ENCODE measurements at regions not wholly inside any gene's neighbourhood (a gene's known extent, or its start where the extent isn't known, plus 50 kb on each side); places are given as distances from the start of the nearest gene placed in this dataset.

- no peak overlapping the region for H3K27ac ChIP-seq (ENCODE audit: extremely low read depth, low read depth, low read length)
- H3K79me2 ChIP-seq (ENCODE audit: control insufficient read depth, insufficient read depth, low read length) = no peaks in the 10 kb centered on the region
- no peak overlapping the region for H3K4me2 ChIP-seq (ENCODE audit: insufficient read depth, low read length)
- no peak for FAIRE-seq
- POLR2A ChIA-PET = interaction anchor here (0.8 kb wide), 1 partner anchor 275 kb away, joined by 4 read pairs; no protein-coding TSS in a partner anchor
- no peaks in the 10 kb centered on the region for H3K36me3 ChIP-seq (ENCODE audit: control insufficient read depth, insufficient read depth, low read length)
- no peaks in the 10 kb centered on the region for H3K9me3 ChIP-seq (replicated peaks; ENCODE audit: control insufficient read depth, insufficient read depth, low read depth, low read length)
- no peak for TF ChIP-seq PHB (CRISPR knock-in tag; IDR thresholded peaks at IDR 0.05)
- no peak for TF ChIP-seq MAFF (IDR thresholded peaks at IDR 0.05; ENCODE audit: low read length)
- no peak for TF ChIP-seq SIX5 (IDR thresholded peaks at IDR 0.05; ENCODE audit: borderline replicate concordance in 1 of 2, insufficient read depth in 1 of 2, low read depth in 1 of 2, low read length in 2 of 2)
- no peak for TF ChIP-seq BHLHE40 (IDR thresholded peaks at IDR 0.05; ENCODE audit: low read length)
- TF ChIP-seq HNRNPUL1 (IDR thresholded peaks at IDR 0.05; ENCODE audit: low read length) = no peak
- H3K9me1 ChIP-seq (ENCODE audit: control insufficient read depth, insufficient read depth, low read length) = no peaks in the 10 kb centered on the region
- no peak overlapping the region for H3K4me3 ChIP-seq
- in situ Hi-C loops (cut with MboI) (no loop called here), intact Hi-C loops (cut with micrococcal nuclease) (no loop called here)
- WGBS (ENCODE audit: insufficient coverage, low coverage, missing lambda C conversion rate) = 0% methylated on average over 4 of the region's 4 CpGs
- CTCF ChIA-PET (ENCODE audit: low intra/inter-chr PET ratio) = no interaction called here
- no peak for ATAC-seq
- BruUV-seq (replicated peaks) = no TSS peak
- no peak for DNase-seq (ENCODE audit: extremely low read depth in 1 of 4, low spot score in 3 of 4)
- no peaks in the 10 kb centered on the region for H3K4me1 ChIP-seq (replicated peaks in 1 of 2; ENCODE audit: control insufficient read depth in 2 of 2, insufficient read depth in 2 of 2, low read length in 2 of 2)
- H3K27me3 ChIP-seq (ENCODE audit: control insufficient read depth in 2 of 2, insufficient read depth in 2 of 2, low read length in 2 of 2) = peaks cover 0 to 9% of the 10 kb centered on the region in 2 experiments; a peak in 2 of 5 replicates
- no peak overlapping the region for H2AFZ ChIP-seq (ENCODE audit: low read depth, low read length)
- no peaks in the 10 kb centered on the region; the same call in 1 of the 2 replicates for H4K20me1 ChIP-seq (replicated peaks; ENCODE audit: control insufficient read depth, insufficient read depth, low read length)
- no peak overlapping the region for H3K9ac ChIP-seq (ENCODE audit: insufficient read depth in 1 of 2, low read depth in 2 of 2, low read length in 2 of 2)
These were observed 132.9 kb upstream of the GJB5 start for GRCh38 chr1:34621916-34622315.

DNA sequence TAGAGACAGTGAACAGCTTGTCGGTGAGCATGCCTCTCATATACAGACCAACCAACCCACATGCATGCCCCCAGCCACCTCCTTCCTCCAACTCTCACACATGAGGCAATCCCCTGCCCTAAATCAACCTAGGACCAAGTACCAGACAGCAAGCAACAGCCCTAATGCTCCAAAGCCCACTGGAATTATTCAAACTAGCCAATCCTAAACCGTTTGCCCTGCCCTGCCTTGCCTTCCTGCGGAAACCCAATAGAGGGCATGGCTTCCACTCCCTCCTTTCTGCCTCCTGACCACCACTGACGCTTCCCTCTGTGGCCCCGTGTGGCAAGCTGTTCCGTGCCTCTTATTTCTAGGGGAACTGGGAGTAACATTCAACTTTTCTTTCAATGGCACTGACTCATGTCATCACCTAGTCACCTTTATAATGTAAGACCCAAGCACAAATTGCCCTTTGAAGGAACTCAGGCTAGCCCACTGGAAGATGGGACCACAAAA lies 129.3 kb upstream of the GJB5 start:
- Histone ChIP-seq H3K4me1 (replicated peaks in 1 of 2; ENCODE audit: control insufficient read depth in 2 of 2, insufficient read depth in 2 of 2, low read length in 2 of 2) (no peaks in the 10 kb centered on the region), H3K79me2 (ENCODE audit: control insufficient read depth, insufficient read depth, low read length) (no peaks in the 10 kb centered on the region), H3K4me3 (no peak overlapping the region), H3K9me1 (ENCODE audit: control insufficient read depth, insufficient read depth, low read length) (no peaks in the 10 kb centered on the region), H2AFZ (ENCODE audit: low read depth, low read length) (no peak overlapping the region), H3K4me2 (ENCODE audit: insufficient read depth, low read length) (no peak overlapping the region), H3K27me3 (ENCODE audit: control insufficient read depth in 2 of 2, insufficient read depth in 2 of 2, low read length in 2 of 2) (peaks cover 0 to 9% of the 10 kb centered on the region in 2 experiments; a peak in 2 of 5 replicates), H3K36me3 (ENCODE audit: control insufficient read depth, insufficient read depth, low read length) (no peaks in the 10 kb centered on the region), H3K27ac (ENCODE audit: extremely low read depth, low read depth, low read length) (no peak overlapping the region), H4K20me1 (replicated peaks; ENCODE audit: control insufficient read depth, insufficient read depth, low read length) (no peaks in the 10 kb centered on the region; the same call in 1 of the 2 replicates), H3K9ac (ENCODE audit: insufficient read depth in 1 of 2, low read depth in 2 of 2, low read length in 2 of 2) (no peak overlapping the region), H3K9me3 (replicated peaks; ENCODE audit: control insufficient read depth, insufficient read depth, low read depth, low read length) (no peaks in the 10 kb centered on the region)
- under 1% methylated on average over 6 of the region's 6 CpGs for WGBS (ENCODE audit: insufficient coverage, low coverage, missing lambda C conversion rate)
- ChIA-PET POLR2A (interaction anchor here (0.7 kb wide), 1 partner anchor 24 kb away, joined by 3 read pairs; no protein-coding TSS in a partner anchor), CTCF (ENCODE audit: low intra/inter-chr PET ratio) (no interaction called here)
- no TSS peak for BruUV-seq (replicated peaks)
- DNase-seq (ENCODE audit: extremely low read depth in 1 of 4, low spot score in 3 of 4) (no peak), ATAC-seq (no peak), FAIRE-seq (no peak)
- in situ Hi-C loops (cut with MboI) (no loop called here), intact Hi-C loops (cut with micrococcal nuclease) (no loop called here)
- TF ChIP-seq SRSF7 (optimal IDR thresholded peaks at IDR 0.05; ENCODE audit: low read depth, low read length) (no peak), TOE1 (IDR thresholded peaks at IDR 0.05; ENCODE audit: borderline replicate concordance) (no peak), TOE1 (CRISPR knock-in tag; IDR thresholded peaks at IDR 0.05; ENCODE audit: borderline replicate concordance, low read depth) (no peak), ZEB2 (IDR thresholded peaks at IDR 0.05) (no peak), ZNF121 (CRISPR knock-in tag; conservative IDR thresholded peaks at IDR 0.05) (no peak)

Measured in K562 (cell line).